GM19328 (cell line): ENCODE measurements at regions not wholly inside any gene's neighbourhood (a gene's known extent, or its start where the extent isn't known, plus 50 kb on each side); places are given as distances from the start of the nearest gene placed in this dataset.

Experiments used
- ATAC-seq: cut with Tn5 transposase; IDR thresholded peaks from one replicate; pipeline ENCODE4 v1.9.1; 2021; ENCODE audit warnings: mild to moderate bottlenecking, moderate library complexity; ENCODE audit not compliant: unreplicated experiment

DNA sequence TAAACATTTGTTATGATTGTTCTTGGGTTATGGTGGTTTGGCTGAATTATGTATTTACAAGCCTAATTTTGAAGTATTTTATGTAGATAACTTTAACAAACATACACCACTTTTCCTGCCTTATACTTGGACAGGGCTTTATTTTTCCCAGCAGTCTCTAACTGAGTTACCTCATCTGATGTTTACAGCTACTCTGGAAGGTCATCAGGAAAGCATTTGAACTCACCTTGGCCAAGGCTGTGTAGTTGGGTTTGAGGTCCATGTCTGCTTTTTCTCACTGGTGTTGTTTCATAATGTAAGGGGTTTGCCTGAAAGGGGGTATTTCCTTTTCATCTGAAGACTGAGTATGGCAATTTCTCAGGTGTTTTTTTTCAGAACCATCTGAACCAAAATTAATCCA lies 193.5 kb downstream of the RWDD3 start:
- ATAC-seq = no peak

- ATAC-seq = no peak
Observed at GRCh38 chr1:95431235-95431634, 197.2 kb downstream of the RWDD3 start.

DNA sequence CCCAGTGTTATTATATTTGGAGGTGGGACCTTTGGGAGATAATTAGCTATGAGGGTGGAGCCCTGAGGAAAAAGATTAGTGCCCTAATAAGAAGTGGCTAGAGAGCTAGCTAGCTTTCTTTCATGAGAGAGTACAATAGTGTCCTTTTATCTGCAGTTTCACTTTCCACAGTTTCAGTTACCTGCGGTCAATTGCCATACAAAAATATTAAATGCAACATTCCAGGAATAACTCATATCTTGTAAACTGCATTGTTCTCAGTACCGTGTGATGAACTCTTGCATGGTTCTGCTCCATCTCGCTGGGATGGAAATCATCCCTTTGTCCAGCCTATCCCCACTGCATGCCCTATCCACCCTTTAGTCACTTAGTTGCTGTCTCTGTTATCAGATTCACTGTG lies 201.6 kb downstream of the RWDD3 start:
- no peak for ATAC-seq

DNA sequence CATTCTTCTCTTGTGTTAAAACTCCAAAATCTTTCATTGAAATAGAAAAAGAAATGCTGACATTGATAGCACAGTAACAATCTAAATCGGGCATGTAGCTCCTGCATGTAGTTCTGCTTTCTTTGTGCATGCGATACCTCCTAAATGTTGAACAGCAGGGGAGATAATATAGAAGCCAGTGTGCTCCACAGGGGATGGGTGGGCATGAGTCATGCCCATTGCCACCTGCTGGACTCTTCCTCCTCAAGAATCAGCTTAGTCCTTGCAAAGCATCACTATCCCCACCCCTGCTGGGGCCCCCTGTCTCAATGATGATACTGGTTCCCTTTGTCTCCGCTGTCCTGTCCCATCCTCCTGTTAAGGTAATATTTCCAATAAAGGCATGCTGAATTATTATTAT lies 203.0 kb downstream of the RWDD3 start:
- ATAC-seq = no peak

DNA sequence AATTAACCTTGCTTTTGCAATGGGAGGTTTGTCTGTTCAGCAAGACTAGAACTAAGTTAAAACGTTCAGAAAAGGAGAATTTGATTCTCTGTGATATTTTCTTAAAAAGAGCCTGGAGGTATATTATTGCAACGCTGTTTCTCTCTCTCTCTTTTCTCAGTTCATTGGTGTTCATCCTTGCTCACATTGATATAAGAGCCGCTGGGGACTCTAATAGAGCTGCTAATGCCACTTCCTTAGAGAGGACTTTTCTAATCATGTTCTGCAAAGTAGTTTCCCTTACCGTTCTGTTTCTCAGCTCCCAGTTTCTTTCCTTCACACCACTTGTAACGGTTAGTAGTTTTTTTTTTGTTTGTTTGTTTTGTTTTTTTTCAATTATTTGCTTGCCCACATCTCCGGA lies 203.8 kb downstream of the RWDD3 start:
- ATAC-seq = no peak

GRCh38 chr1:95438218-95438948 lies 204.4 kb downstream of the RWDD3 start:
- ATAC-seq = no peak

DNA sequence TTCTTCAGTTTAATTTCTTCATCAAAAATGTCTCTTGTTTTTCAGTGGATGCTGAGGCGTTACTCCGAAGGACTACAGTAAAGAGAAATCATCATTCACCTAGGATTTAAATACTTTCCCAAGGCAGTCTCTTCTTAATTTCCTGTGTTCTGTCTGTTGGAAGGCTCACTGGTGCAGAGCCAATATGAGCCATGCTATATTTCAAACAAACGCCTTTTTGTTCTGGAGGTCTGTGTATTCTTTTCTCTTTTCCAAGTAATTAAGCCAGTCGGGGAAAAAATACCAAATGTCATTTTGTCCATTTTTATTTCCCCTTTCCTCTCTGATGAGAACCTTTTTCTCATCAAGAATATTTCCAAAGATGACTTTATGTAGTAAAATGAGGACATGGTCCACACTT lies 206.5 kb downstream of the RWDD3 start:
- ATAC-seq = no peak

DNA sequence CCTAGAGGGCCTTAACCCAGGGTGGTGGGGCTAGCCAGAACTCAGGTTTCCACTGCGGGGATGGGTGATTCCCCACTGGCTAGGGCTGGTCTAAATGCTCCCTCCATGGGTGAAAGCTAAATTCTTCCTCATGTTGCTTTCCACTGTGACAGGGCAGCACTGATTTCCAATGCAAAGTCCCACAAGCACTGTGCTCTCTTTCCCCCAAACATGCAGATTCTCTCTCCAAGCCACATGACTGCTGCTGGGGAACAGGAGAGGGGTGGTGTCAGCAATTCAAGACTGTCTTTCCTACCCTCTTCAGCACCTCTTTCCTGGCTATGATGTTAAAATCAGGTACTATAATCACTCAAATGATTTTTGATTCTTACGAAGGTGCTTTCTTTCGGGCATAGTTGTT lies 215.5 kb downstream of the RWDD3 start:
- ATAC-seq = no peak

GRCh38 chr1:95451054-95451453 lies 217.0 kb downstream of the RWDD3 start:
- ATAC-seq = no peak

- no peak for ATAC-seq
Observed at GRCh38 chr1:95451904-95452303, 217.9 kb downstream of the RWDD3 start.

DNA sequence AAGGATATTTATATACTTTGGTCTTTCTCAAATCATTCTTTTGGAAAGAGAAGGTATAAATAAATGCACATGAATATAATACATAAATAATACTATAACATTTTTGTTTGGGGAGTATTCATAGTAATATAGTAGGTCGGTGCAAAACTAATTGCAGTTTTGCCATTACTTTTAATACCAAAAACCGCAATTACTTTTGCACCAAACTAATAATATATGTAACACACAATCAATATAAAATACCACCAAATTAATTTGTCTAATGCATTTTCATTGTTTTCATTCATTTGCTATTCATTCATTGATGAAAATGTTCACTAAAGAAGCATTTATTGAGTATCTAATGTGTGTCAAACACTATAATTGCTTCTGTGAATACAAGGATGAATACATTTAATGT lies 219.0 kb downstream of the RWDD3 start:
- no peak for ATAC-seq

DNA sequence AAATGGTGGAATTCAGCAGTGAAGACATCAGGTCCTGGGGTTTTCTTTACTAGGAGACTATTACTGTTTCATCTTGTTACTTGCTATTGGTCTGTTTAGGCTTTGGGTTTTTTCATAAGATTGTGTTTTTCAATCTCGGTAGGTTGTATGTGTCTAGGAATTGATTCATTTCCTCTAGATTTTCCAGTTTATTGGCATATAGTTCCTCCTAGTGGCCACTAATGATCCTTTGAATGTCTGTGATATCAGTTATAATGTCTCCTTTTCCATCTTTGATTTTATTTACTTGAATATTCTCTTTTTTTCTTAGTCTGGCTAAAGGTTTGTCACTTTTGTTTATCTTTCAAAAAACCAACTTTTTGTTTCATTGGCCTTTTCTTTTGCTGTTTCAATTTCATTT lies 233.0 kb downstream of the RWDD3 start:
- no peak for ATAC-seq

GRCh38 chr1:95475686-95476457 lies 241.9 kb downstream of the RWDD3 start:
- no peak for ATAC-seq

- no peak for ATAC-seq
Observed at GRCh38 chr1:95496307-95496706, 262.3 kb downstream of the RWDD3 start.

- no peak for ATAC-seq
Observed at GRCh38 chr1:95496773-95497172, 262.8 kb downstream of the RWDD3 start.

DNA sequence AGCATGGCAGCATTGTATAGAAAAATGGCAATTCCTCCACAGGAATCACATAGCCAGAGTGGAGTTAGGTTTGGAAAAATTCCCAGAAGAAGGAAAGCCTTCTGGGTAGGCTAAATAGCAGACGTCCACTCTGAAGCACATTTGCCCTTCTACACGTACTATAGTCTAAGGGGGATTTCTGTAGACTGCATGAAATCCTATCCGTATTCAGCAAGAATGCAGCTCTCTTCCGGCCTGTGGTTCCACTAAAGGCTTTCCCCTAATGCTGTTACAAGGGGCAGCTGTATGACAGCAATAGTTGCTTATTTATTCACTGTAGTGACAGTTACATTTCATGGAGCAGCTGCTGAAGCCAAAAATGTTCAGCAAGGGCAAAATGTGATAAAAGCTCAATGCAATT lies 263.6 kb downstream of the RWDD3 start:
- ATAC-seq = no peak

- ATAC-seq = no peak
Observed at GRCh38 chr1:95503278-95504030, 269.4 kb downstream of the RWDD3 start.

DNA sequence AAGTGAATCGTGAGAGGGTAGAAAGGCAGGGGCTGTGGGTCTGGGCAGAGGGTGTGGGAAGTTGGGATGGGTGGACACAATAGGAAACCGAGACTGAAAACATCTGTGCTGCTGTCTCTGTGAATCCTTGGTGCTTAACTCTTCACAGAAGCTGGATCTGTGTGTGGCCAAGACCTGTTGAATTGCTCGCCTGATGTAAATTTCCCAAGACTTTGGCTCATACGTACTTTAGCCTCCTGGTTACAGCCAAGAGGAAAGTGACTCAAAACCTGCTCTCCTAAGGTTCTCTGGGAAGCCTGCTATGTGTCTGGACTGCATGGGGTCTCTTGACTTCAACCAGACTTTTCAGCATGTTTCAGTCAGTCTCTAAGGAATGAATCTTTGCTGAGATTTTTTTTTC lies 270.3 kb downstream of the RWDD3 start:
- ATAC-seq = no peak

DNA sequence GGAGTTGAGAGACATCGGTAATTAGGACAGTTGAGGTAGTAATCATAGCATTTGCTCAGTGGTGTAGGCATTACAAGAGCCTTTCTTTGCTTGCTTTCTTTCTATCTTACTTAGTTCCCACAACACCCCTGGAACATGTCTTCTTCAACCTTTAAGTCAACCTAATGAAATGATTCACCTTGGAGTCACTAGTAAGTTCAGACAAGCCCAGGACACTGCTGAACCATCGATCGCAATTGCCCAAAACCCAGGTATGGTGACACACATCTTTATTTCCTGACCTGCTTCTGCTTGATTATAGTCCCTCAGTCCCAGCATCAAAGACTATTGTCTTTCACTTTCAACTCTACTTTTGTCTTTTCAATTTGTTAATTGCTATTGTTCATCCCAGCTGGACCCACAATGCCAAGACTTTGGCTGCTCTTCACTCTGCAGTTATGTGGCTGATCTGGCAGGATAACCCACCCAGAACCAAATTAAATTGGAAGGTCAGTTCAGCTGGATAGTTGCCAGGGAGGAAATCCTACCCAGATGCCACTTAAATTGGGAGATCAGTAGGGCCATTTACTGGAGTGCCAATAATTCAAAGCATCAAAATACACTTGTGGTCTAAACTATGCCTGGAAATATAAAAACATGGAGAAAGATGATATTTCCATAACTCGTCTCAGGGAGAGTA lies 272.9 kb downstream of the RWDD3 start:
- no peak for ATAC-seq

DNA sequence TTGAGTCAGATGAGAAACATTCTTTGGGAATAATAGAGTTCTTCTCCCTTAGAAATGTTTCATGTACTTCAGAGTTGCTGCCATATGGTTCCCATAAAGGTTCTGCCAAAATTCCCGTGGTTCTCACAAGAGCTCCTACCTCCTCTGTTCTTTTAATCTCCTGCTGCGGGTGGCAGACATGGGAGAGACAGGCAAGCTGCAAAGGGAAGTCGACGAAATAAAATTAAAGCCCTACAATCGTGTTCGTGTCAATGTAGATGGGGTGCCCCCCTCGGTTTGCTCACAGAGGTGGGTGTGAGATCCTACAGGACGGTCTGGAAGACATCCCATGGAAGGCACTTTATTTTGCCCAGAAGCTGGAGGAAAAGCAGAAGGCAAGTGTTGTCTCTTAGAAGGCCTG lies 276.0 kb downstream of the RWDD3 start:
- no peak for ATAC-seq

- ATAC-seq = no peak
Observed at GRCh38 chr1:95512925-95513324, 278.9 kb downstream of the RWDD3 start.
